GM23338 (cell line): ENCODE measurements at regions not wholly inside any gene's neighbourhood (a gene's known extent, or its start where the extent isn't known, plus 50 kb on each side); places are given as distances from the start of the nearest gene placed in this dataset.
A peak's percentile ranks its signal among the peaks of the same experiment; 100 is the strongest.

Experiments used
- ATAC-seq: fragments of 200-7000 bp; cut with Tn5 transposase; 3 replicates; pipeline ENCODE4 v1.9.1; 2020
- DNase-seq: peaks from one replicate; pipeline ENCODE4 v3.0.0-alpha.2; 2015; ENCODE audit warnings: low spot score
- H2AFZ ChIP-seq: fragments of 200-600 bp; sonication (generic); 2 replicates; pipeline ENCODE4 v1.8.0; 2016; ENCODE audit warnings: antibody characterized with exemption, mild to moderate bottlenecking, moderate library complexity
- H3F3A ChIP-seq: fragments of 200-600 bp; sonication (generic); replicated peaks from 2 replicates; pipeline ENCODE4 v1.8.0; 2017; ENCODE audit warnings: antibody characterized with exemption, mixed run types, low read depth
- H3K27ac ChIP-seq: fragments of 200-600 bp; sonication (generic); 2 replicates; pipeline ENCODE4 v1.6.1; 2016; ENCODE audit warnings: low read depth
- H3K27me3 ChIP-seq: fragments of 200-600 bp; sonication (generic); 2 replicates; pipeline ENCODE4 v1.8.0; 2016; ENCODE audit warnings: mild to moderate bottlenecking, mixed run types, moderate library complexity; ENCODE audit not compliant: insufficient read depth
- H3K36me3 ChIP-seq: fragments of 200-600 bp; sonication (generic); 2 replicates; pipeline ENCODE4 v1.8.0; 2016; ENCODE audit warnings: mild to moderate bottlenecking; ENCODE audit not compliant: insufficient read depth
- H3K4me1 ChIP-seq: fragments of 200-600 bp; sonication (generic); 2 replicates; pipeline ENCODE4 v1.8.0; 2016; ENCODE audit warnings: mild to moderate bottlenecking, moderate library complexity; ENCODE audit not compliant: insufficient read depth
- H3K4me2 ChIP-seq: fragments of 200-600 bp; sonication (generic); 2 replicates; pipeline ENCODE4 v1.7.1; 2017; ENCODE audit warnings: mixed run types
- H3K4me3 ChIP-seq: fragments of 200-600 bp; sonication (generic); 2 replicates; pipeline ENCODE4 v1.6.1; 2016; ENCODE audit warnings: mixed run types
- H3K79me2 ChIP-seq: fragments of 200-600 bp; sonication (generic); replicated peaks from 2 replicates; pipeline ENCODE4 v1.8.0; 2017; ENCODE audit warnings: mild to moderate bottlenecking; ENCODE audit not compliant: insufficient read depth
- H3K9me2 ChIP-seq: fragments of 200-600 bp; sonication (generic); 2 replicates; pipeline ENCODE4 v1.8.0; 2017; ENCODE audit not compliant: insufficient read depth
- H4K20me1 ChIP-seq: fragments of 200-600 bp; sonication (generic); replicated peaks from 2 replicates; pipeline ENCODE4 v1.8.0; 2017; ENCODE audit warnings: mild to moderate bottlenecking; ENCODE audit not compliant: insufficient read depth
- H3K27ac Mint-ChIP-seq: 2 replicates; pipeline ENCODE4 v1.8.0; 2020; ENCODE audit warnings: inconsistent platforms, mild to moderate bottlenecking, moderate library complexity, mixed read lengths
- H3K27me3 Mint-ChIP-seq: 3 replicates; pipeline ENCODE4 v1.8.0; 2022; ENCODE audit warnings: low read depth, mild to moderate bottlenecking, moderate library complexity, mixed read lengths, inconsistent platforms; ENCODE audit not compliant: insufficient read depth, poor library complexity
- H3K36me3 Mint-ChIP-seq: 3 replicates; pipeline ENCODE4 v1.8.0; 2021; ENCODE audit warnings: low read depth, mild to moderate bottlenecking, inconsistent platforms, moderate library complexity, mixed read lengths
- H3K4me1 Mint-ChIP-seq: 3 replicates; pipeline ENCODE4 v1.8.0; 2020; ENCODE audit warnings: mild to moderate bottlenecking, inconsistent platforms, mixed read lengths
- H3K4me3 Mint-ChIP-seq: 3 replicates; pipeline ENCODE4 v1.8.0; 2021; ENCODE audit warnings: moderate library complexity, mild to moderate bottlenecking, inconsistent platforms, mixed read lengths
- H3K9me3 Mint-ChIP-seq: 3 replicates; pipeline ENCODE4 v1.8.0; 2020; ENCODE audit warnings: moderate library complexity, mild to moderate bottlenecking, inconsistent platforms, mixed read lengths
- CREB1 ChIP-seq: fragments of 250-450 bp; sonication (Bioruptor Pico); IDR thresholded peaks from 2 replicates; pipeline ENCODE4 v1.5.0; 2020; ENCODE audit warnings: low read depth, mild to moderate bottlenecking, moderate library complexity
- CTCF ChIP-seq, 2 experiments: fragments of 200-600 bp in 1 of 2; sonication (generic) in 1 of 2; conservative IDR thresholded peaks; 2 replicates each; pipeline versions ENCODE4 v1.5.1 to v1.6.1; 2016 to 2017; ENCODE audit warnings: antibody characterized with exemption in 2 of 2, low read depth in 2 of 2, mild to moderate bottlenecking in 2 of 2, moderate library complexity in 1 of 2
- ZNF114 ChIP-seq: fragments of 250-450 bp; sonication (Bioruptor Pico); IDR thresholded peaks from 2 replicates; pipeline ENCODE4 v1.5.0; 2020; ENCODE audit warnings: mild to moderate bottlenecking, moderate library complexity
- ZNF331 ChIP-seq: fragments of 250-450 bp; sonication (Bioruptor Pico); IDR thresholded peaks from 2 replicates; pipeline ENCODE4 v1.5.0; 2020; ENCODE audit warnings: low read depth, mild to moderate bottlenecking, moderate library complexity
- TF ChIP-seq, protein P1 (sequence below): fragments of 250-450 bp; sonication (Bioruptor Pico); IDR thresholded peaks from 2 replicates; pipeline ENCODE4 v1.5.0; 2020; ENCODE audit warnings: mild to moderate bottlenecking, moderate library complexity

GRCh38 chr6:50337532-50338122, 287.9 kb upstream of the DEFB112 start:
- no peaks in the 10 kb centered on the region for H3K27me3 ChIP-seq
- no peaks in the 10 kb centered on the region for H4K20me1 ChIP-seq
- no peak for DNase-seq
- no peaks in the 10 kb centered on the region for H3K9me3 Mint-ChIP-seq
- no peak overlapping the region for H3K4me3 Mint-ChIP-seq
- H3K4me1 Mint-ChIP-seq, result no peaks in the 10 kb centered on the region
- H3K27ac Mint-ChIP-seq, result no peak overlapping the region
- no peak for ATAC-seq
- no peak overlapping the region for H3K27ac ChIP-seq
- no peaks in the 10 kb centered on the region for H3K27me3 Mint-ChIP-seq
- no peak overlapping the region for H2AFZ ChIP-seq
- no peaks in the 10 kb centered on the region for H3K36me3 ChIP-seq
- TF ChIP-seq ZNF114 (CRISPR knock-in tag) (no peak), CREB1 (CRISPR knock-in tag) (no peak)
- TF ChIP-seq, protein P1, sequence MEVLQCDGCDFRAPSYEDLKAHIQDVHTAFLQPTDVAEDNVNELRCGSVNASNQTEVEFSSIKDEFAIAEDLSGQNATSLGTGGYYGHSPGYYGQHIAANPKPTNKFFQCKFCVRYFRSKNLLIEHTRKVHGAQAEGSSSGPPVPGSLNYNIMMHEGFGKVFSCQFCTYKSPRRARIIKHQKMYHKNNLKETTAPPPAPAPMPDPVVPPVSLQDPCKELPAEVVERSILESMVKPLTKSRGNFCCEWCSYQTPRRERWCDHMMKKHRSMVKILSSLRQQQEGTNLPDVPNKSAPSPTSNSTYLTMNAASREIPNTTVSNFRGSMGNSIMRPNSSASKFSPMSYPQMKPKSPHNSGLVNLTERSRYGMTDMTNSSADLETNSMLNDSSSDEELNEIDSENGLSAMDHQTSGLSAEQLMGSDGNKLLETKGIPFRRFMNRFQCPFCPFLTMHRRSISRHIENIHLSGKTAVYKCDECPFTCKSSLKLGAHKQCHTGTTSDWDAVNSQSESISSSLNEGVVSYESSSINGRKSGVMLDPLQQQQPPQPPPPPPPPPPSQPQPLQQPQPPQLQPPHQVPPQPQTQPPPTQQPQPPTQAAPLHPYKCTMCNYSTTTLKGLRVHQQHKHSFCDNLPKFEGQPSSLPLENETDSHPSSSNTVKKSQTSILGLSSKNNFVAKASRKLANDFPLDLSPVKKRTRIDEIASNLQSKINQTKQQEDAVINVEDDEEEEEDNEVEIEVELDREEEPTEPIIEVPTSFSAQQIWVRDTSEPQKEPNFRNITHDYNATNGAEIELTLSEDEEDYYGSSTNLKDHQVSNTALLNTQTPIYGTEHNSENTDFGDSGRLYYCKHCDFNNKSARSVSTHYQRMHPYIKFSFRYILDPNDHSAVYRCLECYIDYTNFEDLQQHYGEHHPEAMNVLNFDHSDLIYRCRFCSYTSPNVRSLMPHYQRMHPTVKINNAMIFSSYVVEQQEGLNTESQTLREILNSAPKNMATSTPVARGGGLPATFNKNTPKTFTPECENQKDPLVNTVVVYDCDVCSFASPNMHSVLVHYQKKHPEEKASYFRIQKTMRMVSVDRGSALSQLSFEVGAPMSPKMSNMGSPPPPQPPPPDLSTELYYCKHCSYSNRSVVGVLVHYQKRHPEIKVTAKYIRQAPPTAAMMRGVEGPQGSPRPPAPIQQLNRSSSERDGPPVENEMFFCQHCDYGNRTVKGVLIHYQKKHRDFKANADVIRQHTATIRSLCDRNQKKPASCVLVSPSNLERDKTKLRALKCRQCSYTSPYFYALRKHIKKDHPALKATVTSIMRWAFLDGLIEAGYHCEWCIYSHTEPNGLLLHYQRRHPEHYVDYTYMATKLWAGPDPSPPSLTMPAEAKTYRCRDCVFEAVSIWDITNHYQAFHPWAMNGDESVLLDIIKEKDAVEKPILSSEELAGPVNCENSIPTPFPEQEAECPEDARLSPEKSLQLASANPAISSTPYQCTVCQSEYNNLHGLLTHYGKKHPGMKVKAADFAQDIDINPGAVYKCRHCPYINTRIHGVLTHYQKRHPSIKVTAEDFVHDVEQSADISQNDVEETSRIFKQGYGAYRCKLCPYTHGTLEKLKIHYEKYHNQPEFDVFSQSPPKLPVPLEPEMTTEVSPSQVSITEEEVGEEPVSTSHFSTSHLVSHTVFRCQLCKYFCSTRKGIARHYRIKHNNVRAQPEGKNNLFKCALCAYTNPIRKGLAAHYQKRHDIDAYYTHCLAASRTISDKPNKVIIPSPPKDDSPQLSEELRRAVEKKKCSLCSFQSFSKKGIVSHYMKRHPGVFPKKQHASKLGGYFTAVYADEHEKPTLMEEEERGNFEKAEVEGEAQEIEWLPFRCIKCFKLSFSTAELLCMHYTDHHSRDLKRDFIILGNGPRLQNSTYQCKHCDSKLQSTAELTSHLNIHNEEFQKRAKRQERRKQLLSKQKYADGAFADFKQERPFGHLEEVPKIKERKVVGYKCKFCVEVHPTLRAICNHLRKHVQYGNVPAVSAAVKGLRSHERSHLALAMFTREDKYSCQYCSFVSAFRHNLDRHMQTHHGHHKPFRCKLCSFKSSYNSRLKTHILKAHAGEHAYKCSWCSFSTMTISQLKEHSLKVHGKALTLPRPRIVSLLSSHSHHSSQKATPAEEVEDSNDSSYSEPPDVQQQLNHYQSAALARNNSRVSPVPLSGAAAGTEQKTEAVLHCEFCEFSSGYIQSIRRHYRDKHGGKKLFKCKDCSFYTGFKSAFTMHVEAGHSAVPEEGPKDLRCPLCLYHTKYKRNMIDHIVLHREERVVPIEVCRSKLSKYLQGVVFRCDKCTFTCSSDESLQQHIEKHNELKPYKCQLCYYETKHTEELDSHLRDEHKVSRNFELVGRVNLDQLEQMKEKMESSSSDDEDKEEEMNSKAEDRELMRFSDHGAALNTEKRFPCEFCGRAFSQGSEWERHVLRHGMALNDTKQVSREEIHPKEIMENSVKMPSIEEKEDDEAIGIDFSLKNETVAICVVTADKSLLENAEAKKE, result no peak
- no peaks in the 10 kb centered on the region for H3K36me3 Mint-ChIP-seq
- H3K4me2 ChIP-seq, result no peak overlapping the region
- H3K79me2 ChIP-seq, result no peaks in the 10 kb centered on the region
- no peaks in the 10 kb centered on the region for H3K4me1 ChIP-seq
- H3K4me3 ChIP-seq, result no peak overlapping the region
- no peaks in the 10 kb centered on the region for H3K9me2 ChIP-seq
- H3F3A ChIP-seq, result no peaks in the 10 kb centered on the region

GRCh38 chr6:50353603-50354002, 303.9 kb upstream of the DEFB112 start:
- Histone ChIP-seq H3K4me1 (no peaks in the 10 kb centered on the region), H3F3A (no peaks in the 10 kb centered on the region), H2AFZ (peak overlapping the region; percentile 87; the same call in 1 of the 2 replicates), H3K36me3 (no peaks in the 10 kb centered on the region), H3K9me2 (peaks cover 4% of the 10 kb centered on the region; the same call in 1 of the 2 replicates), H3K27me3 (no peaks in the 10 kb centered on the region), H3K79me2 (no peaks in the 10 kb centered on the region), H4K20me1 (no peaks in the 10 kb centered on the region), H3K4me2 (no peak overlapping the region), H3K4me3 (no peak overlapping the region), H3K27ac (no peak overlapping the region)
- no peaks in the 10 kb centered on the region for H3K4me1 Mint-ChIP-seq
- H3K27ac Mint-ChIP-seq, result peak overlapping the region; percentile 63; the same call in 1 of the 2 replicates
- no peaks in the 10 kb centered on the region for H3K36me3 Mint-ChIP-seq
- H3K27me3 Mint-ChIP-seq, result peaks cover 2% of the 10 kb centered on the region
- ATAC-seq, result peak; percentile 75
- H3K9me3 Mint-ChIP-seq, result 0 out of 3 replicates have a peak, but pooled peaks cover 3% of the 10 kb centered on the region
- peak in 1 of 2 experiments; percentile 59; a peak in 2 of 4 replicates for TF ChIP-seq CTCF (conservative IDR thresholded peaks at IDR 0.05; ENCODE audit: low read depth in 2 of 2)
- TF ChIP-seq ZNF331 (CRISPR knock-in tag), result no peak
- H3K4me3 Mint-ChIP-seq, result no peak overlapping the region
- peak; percentile 31 for DNase-seq
